ENCODE measurements at regions not wholly inside any gene's neighbourhood (a gene's known extent, or its start where the extent isn't known, plus 50 kb on each side); places are given as distances from the start of the nearest gene placed in this dataset.

DNA sequence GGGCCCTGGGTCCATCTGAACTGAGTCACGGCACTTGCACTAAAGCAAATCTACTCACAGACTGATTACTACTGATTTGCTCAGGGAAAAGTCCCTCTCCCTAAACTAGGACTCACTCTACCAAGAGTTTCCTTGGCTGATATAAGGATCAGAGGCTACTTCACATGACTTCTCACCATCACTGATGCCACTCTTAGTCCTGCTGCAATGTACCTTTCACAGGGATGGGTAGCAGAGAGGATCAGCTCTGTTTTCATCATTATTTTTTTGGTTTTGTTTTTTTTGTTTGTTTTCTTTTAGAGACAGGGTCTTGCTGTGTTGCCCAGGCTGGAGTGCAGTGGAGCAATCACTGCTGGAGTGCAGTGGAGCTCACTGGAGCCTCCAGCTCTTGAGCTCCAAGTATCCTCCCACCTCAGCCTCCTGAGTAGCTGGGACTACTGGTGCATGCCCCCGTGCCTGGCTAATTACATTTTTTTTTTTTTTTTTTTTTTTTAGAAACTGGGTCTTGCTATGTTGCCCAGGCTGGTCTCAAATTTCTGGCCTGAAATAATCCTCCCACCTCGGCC lies 200.6 kb downstream of the JCAD start:
- DNase-seq (ENCODE audit: low read depth), result no peak
- Histone ChIP-seq H3K4me3 (ENCODE audit: low read depth, low read length) (no peak overlapping the region), H3K27me3 (ENCODE audit: control insufficient read depth, insufficient read depth, low read length) (no peaks in the 10 kb centered on the region), H3K36me3 (ENCODE audit: control insufficient read depth, insufficient read depth, low read length) (no peaks in the 10 kb centered on the region)
- TF ChIP-seq, protein P1, sequence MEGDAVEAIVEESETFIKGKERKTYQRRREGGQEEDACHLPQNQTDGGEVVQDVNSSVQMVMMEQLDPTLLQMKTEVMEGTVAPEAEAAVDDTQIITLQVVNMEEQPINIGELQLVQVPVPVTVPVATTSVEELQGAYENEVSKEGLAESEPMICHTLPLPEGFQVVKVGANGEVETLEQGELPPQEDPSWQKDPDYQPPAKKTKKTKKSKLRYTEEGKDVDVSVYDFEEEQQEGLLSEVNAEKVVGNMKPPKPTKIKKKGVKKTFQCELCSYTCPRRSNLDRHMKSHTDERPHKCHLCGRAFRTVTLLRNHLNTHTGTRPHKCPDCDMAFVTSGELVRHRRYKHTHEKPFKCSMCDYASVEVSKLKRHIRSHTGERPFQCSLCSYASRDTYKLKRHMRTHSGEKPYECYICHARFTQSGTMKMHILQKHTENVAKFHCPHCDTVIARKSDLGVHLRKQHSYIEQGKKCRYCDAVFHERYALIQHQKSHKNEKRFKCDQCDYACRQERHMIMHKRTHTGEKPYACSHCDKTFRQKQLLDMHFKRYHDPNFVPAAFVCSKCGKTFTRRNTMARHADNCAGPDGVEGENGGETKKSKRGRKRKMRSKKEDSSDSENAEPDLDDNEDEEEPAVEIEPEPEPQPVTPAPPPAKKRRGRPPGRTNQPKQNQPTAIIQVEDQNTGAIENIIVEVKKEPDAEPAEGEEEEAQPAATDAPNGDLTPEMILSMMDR (IDR thresholded peaks at IDR 0.05; ENCODE audit: insufficient read depth, low read length, poor library complexity, severe bottlenecking), result no peak

DNA sequence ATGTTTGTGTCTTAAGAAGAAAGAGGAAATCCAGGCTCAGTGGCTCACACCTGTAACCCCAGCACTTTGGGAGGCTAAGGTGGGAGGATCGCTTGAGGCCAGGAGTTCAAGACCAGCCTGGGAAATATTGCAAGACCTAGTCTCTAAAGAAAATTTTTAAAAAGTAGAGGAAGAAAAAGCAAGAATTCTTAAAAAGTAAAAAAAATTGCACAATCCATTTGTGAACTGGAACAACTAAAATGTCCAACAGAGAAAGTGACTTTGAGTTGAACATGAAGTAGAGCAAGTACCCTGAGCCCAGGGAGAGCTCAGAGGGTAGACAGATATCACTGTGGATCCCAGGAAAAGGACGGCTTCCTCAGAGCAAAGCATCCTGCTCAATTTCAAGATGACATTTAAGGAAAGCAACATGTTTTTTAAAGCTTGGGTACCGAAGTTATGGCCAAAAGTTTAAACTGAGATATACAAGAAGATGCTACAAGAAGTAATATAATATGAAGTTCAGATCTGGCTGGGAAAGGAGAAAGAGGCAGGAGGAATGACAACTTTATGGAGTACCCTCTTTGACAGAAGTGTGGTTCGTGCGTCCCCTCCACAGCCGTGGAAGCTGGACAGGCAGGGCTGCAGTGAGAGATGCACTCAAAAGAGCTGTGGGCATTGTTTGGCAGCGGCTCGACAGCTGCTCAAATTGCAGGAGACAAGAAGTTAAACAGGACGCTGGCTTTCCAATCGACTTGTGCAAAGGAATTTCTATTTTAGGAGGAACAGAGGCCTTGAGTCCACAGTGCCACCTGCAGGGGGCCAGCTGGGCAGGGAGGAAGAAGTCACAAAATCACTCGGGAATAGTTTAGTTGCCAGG lies 201.3 kb downstream of the JCAD start:
- H3K27me3 ChIP-seq (ENCODE audit: control insufficient read depth, insufficient read depth, low read length), result no peaks in the 10 kb centered on the region
- H3K4me3 ChIP-seq (ENCODE audit: low read depth, low read length), result no peak overlapping the region
- DNase-seq (ENCODE audit: low read depth), result peak; percentile 81
- no peaks in the 10 kb centered on the region for H3K36me3 ChIP-seq (ENCODE audit: control insufficient read depth, insufficient read depth, low read length)
- TF ChIP-seq, protein P1 (IDR thresholded peaks at IDR 0.05; ENCODE audit: insufficient read depth, low read length, poor library complexity, severe bottlenecking), result peak; percentile 83

DNA sequence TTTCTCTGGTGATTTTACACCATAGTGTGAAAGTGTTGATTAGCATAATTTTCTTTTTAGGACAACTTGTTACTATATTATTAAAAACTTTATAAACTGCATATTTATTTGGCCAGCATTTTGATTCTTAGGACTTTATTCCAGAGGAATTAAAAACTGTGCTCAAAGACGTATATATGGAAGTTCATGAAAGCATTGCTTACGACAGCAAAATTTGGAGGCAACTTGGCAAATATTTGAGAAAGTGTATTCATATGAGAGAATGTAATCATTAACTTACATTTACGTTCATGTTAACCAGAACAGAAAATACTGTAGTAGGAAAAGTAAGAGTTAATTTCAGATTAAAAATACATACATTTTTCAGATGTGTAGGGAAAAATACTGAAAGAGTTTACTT lies 203.1 kb downstream of the JCAD start:
- DNase-seq (ENCODE audit: low read depth), result no peak
- no peak overlapping the region for H3K4me3 ChIP-seq (ENCODE audit: low read depth, low read length)
- H3K36me3 ChIP-seq (ENCODE audit: control insufficient read depth, insufficient read depth, low read length), result no peaks in the 10 kb centered on the region
- TF ChIP-seq, protein P1 (IDR thresholded peaks at IDR 0.05; ENCODE audit: insufficient read depth, low read length, poor library complexity, severe bottlenecking), result no peak
- H3K27me3 ChIP-seq (ENCODE audit: control insufficient read depth, insufficient read depth, low read length), result no peaks in the 10 kb centered on the region

DNA sequence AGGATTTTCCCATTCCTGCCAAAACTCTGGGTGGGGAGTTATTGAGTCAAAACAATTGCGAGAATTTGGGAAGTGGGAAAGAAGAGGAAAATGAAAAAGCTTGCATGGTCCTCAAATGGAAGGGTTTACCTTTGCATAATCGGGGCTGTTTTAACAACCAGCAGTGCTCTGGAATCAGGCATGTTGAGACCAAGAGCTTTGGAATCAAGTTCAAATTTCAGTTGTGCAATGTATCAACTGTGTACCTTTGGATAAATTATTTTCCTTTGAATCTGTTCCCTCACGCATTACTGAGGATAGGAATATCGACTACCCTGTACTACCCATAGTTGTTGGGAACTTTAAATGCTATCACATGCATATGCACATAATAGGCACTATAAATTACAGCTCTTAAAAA lies 205.5 kb downstream of the JCAD start:
- DNase-seq (ENCODE audit: low read depth), result no peak
- Histone ChIP-seq H3K27me3 (ENCODE audit: control insufficient read depth, insufficient read depth, low read length) (no peaks in the 10 kb centered on the region), H3K36me3 (ENCODE audit: control insufficient read depth, insufficient read depth, low read length) (no peaks in the 10 kb centered on the region), H3K4me3 (ENCODE audit: low read depth, low read length) (no peak overlapping the region)
- TF ChIP-seq, protein P1 (IDR thresholded peaks at IDR 0.05; ENCODE audit: insufficient read depth, low read length, poor library complexity, severe bottlenecking), result no peak

DNA sequence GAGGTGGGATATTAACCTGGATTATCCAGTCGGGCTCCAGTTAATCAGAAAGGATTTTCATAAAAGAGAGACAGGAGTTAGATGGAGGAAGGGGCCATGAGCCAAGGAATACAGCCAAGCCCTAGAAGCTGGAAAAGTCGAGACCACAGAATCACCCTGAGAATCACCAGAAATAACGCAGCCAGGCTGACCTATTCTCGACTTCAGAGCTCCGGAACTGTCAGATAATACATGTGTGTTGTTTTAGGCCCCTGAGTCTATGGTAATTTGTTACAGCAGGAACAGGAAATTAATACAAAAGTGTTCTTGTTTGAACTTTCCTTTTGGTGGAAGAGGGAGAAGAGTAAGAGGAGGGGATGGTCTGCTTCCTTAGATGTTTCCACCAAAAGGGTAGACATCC lies 208.1 kb downstream of the JCAD start:
- H3K27me3 ChIP-seq (ENCODE audit: control insufficient read depth, insufficient read depth, low read length), result no peaks in the 10 kb centered on the region
- H3K4me3 ChIP-seq (ENCODE audit: low read depth, low read length), result no peak overlapping the region
- no peaks in the 10 kb centered on the region for H3K36me3 ChIP-seq (ENCODE audit: control insufficient read depth, insufficient read depth, low read length)
- TF ChIP-seq, protein P1 (IDR thresholded peaks at IDR 0.05; ENCODE audit: insufficient read depth, low read length, poor library complexity, severe bottlenecking), result no peak
- no peak for DNase-seq (ENCODE audit: low read depth)

Data from kidney epithelial cell (primary cell).